Stimulated activated CD4-positive, alpha-beta T cell treated with anti-CD3 and anti-CD28 coated beads, TNF-alpha, amount 100 ng/mL, for 4 hours (primary cell): ENCODE measurements at regions not wholly inside any gene's neighbourhood (a gene's known extent, or its start where the extent isn't known, plus 50 kb on each side); places are given as distances from the start of the nearest gene placed in this dataset.

Experiments used
- DNase-seq, 3 experiments: peaks; one replicate each; pipeline ENCODE4 v3.0.0-alpha.2; 2020; ENCODE audit warnings: low read depth in 3 of 3

GRCh38 chr1:56222914-56223540 lies 356.3 kb downstream of the PLPP3 start:
- DNase-seq: no peak

- no peak for DNase-seq
Measured at GRCh38 chr1:56220021-56220420, 359.3 kb downstream of the PLPP3 start.

- DNase-seq: no peak
Measured at GRCh38 chr1:56218023-56218422, 361.3 kb downstream of the PLPP3 start.

- DNase-seq: no peak
Measured at GRCh38 chr1:56216218-56216617, 363.1 kb downstream of the PLPP3 start.

GRCh38 chr1:56215771-56216170 lies 363.6 kb downstream of the PLPP3 start:
- no peak for DNase-seq

- DNase-seq: no peak
Measured at GRCh38 chr1:56215086-56215485, 364.3 kb downstream of the PLPP3 start.

GRCh38 chr1:56213068-56213467 lies 366.3 kb downstream of the PLPP3 start:
- DNase-seq: no peak

- DNase-seq: no peak
Measured at GRCh38 chr1:56212143-56212542, 367.2 kb downstream of the PLPP3 start.

GRCh38 chr1:56206391-56206790 lies 373.0 kb downstream of the PLPP3 start:
- no peak for DNase-seq

GRCh38 chr1:56204206-56204605 lies 375.2 kb downstream of the PLPP3 start:
- no peak for DNase-seq

GRCh38 chr1:56202796-56203492 lies 376.4 kb downstream of the PLPP3 start:
- no peak for DNase-seq

- DNase-seq: no peak
Measured at GRCh38 chr1:56202186-56202585, 377.2 kb downstream of the PLPP3 start.

- no peak for DNase-seq
Measured at GRCh38 chr1:56200896-56201295, 378.5 kb downstream of the PLPP3 start.

GRCh38 chr1:56200442-56200841 lies 378.9 kb downstream of the PLPP3 start:
- no peak for DNase-seq

- DNase-seq: no peak
Measured at GRCh38 chr1:56199956-56200355, 379.4 kb downstream of the PLPP3 start.

GRCh38 chr1:56199061-56199460 lies 380.3 kb downstream of the PLPP3 start:
- DNase-seq: no peak

- DNase-seq: no peak
Measured at GRCh38 chr1:56197946-56198345, 381.4 kb downstream of the PLPP3 start.

GRCh38 chr1:56196839-56197238 lies 382.5 kb downstream of the PLPP3 start:
- no peak for DNase-seq

GRCh38 chr1:56194701-56195300 lies 384.6 kb downstream of the PLPP3 start:
- no peak for DNase-seq

- no peak for DNase-seq
Measured at GRCh38 chr1:56193656-56194055, 385.7 kb downstream of the PLPP3 start.

- DNase-seq: no peak
Measured at GRCh38 chr1:56191369-56191768, 388.0 kb downstream of the PLPP3 start.

GRCh38 chr1:56190806-56191365 lies 388.5 kb downstream of the PLPP3 start:
- no peak for DNase-seq
